ENCODE measurements at regions not wholly inside any gene's neighbourhood (a gene's known extent, or its start where the extent isn't known, plus 50 kb on each side); places are given as distances from the start of the nearest gene placed in this dataset.

GRCh38 chr15:95345867-95346266, 984.6 kb upstream of the NR2F2 start:
- TF ChIP-seq, protein P1, sequence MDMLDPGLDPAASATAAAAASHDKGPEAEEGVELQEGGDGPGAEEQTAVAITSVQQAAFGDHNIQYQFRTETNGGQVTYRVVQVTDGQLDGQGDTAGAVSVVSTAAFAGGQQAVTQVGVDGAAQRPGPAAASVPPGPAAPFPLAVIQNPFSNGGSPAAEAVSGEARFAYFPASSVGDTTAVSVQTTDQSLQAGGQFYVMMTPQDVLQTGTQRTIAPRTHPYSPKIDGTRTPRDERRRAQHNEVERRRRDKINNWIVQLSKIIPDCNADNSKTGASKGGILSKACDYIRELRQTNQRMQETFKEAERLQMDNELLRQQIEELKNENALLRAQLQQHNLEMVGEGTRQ (IDR thresholded peaks at IDR 0.05; ENCODE audit: borderline replicate concordance, low read depth, low read length) = no peak
- TF ChIP-seq RFX5 (IDR thresholded peaks at IDR 0.05; ENCODE audit: low read length) (no peak), MXI1 (IDR thresholded peaks at IDR 0.05; ENCODE audit: low read depth, low read length) (no peak), GABPA (IDR thresholded peaks at IDR 0.05; ENCODE audit: low read depth) (no peak), CTCF (IDR thresholded peaks at IDR 0.05) (no peak), FOSL2 (IDR thresholded peaks at IDR 0.05; ENCODE audit: borderline replicate concordance, low read depth) (no peak), MAX (IDR thresholded peaks at IDR 0.05; ENCODE audit: low read depth) (no peak), EP300 (IDR thresholded peaks at IDR 0.05; ENCODE audit: borderline replicate concordance in 1 of 2, low read depth in 1 of 2, low read length in 1 of 2) (no peak), IRF3 (IDR thresholded peaks at IDR 0.05; ENCODE audit: low read depth, low read length) (no peak), POLR2AphosphoS5 (IDR thresholded peaks at IDR 0.05; ENCODE audit: low read depth, low read length) (no peak), NFIC (IDR thresholded peaks at IDR 0.05; ENCODE audit: borderline replicate concordance) (no peak), ELF1 (IDR thresholded peaks at IDR 0.05) (no peak)
- TF ChIP-seq, protein P2, sequence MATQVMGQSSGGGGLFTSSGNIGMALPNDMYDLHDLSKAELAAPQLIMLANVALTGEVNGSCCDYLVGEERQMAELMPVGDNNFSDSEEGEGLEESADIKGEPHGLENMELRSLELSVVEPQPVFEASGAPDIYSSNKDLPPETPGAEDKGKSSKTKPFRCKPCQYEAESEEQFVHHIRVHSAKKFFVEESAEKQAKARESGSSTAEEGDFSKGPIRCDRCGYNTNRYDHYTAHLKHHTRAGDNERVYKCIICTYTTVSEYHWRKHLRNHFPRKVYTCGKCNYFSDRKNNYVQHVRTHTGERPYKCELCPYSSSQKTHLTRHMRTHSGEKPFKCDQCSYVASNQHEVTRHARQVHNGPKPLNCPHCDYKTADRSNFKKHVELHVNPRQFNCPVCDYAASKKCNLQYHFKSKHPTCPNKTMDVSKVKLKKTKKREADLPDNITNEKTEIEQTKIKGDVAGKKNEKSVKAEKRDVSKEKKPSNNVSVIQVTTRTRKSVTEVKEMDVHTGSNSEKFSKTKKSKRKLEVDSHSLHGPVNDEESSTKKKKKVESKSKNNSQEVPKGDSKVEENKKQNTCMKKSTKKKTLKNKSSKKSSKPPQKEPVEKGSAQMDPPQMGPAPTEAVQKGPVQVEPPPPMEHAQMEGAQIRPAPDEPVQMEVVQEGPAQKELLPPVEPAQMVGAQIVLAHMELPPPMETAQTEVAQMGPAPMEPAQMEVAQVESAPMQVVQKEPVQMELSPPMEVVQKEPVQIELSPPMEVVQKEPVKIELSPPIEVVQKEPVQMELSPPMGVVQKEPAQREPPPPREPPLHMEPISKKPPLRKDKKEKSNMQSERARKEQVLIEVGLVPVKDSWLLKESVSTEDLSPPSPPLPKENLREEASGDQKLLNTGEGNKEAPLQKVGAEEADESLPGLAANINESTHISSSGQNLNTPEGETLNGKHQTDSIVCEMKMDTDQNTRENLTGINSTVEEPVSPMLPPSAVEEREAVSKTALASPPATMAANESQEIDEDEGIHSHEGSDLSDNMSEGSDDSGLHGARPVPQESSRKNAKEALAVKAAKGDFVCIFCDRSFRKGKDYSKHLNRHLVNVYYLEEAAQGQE (IDR thresholded peaks at IDR 0.05; ENCODE audit: low read depth, low read length) = no peak
